ENCODE measurements at regions not wholly inside any gene's neighbourhood (a gene's known extent, or its start where the extent isn't known, plus 50 kb on each side); places are given as distances from the start of the nearest gene placed in this dataset.

GRCh38 chr10:23818484-23818883 lies 379.6 kb downstream of the OTUD1 start:
- TF ChIP-seq CTCF (IDR thresholded peaks at IDR 0.05) (no peak), POLR2A (IDR thresholded peaks at IDR 0.05) (no peak)
